K562 (cell line): ENCODE measurements at regions not wholly inside any gene's neighbourhood (a gene's known extent, or its start where the extent isn't known, plus 50 kb on each side); places are given as distances from the start of the nearest gene placed in this dataset.

Experiments used
- ATAC-seq: fragments of 200-7000 bp; cut with Tn5 transposase; 3 replicates; pipeline ENCODE4 v1.9.1; 2020; ENCODE audit warnings: moderate library complexity
- BruUV-seq: library from RNA; stranded (reverse); fragments of 400-500 nt; replicated peaks from 2 replicates; lab custom pipeline; 2021; lab: Mats Ljungman, UMichigan
- CTCF ChIA-PET: fragments of 300-600 bp; formaldehyde crosslinking; extraction: SDS; loops from one replicate; lab custom pipeline; 2021; ENCODE audit warnings: low intra/inter-chr PET ratio; lab: Yijun Ruan, JAX
- POLR2A ChIA-PET: fragments of 300-600, 350-650 bp; sonication (Branson Sonifier 250); formaldehyde crosslinking; extraction: SDS; loops from one replicate; lab custom pipeline; 2021; ENCODE audit warnings: antibody characterized with exemption, inconsistent platforms; lab: Yijun Ruan, JAX
- DNase-seq, 4 experiments: peaks; one replicate each; pipeline versions ENCODE4 v3.0.0 to v3.0.0-alpha.2; 2011 to 2018; ENCODE audit warnings: low spot score in 3 of 4, mixed read lengths in 3 of 4; ENCODE audit errors: extremely low read depth in 1 of 4
- FAIRE-seq: peaks from 2 replicates; lab custom pipeline; 2011; peaks lifted over from hg19 to GRCh38; lab: Jason Lieb, UNC
- H2AFZ ChIP-seq: 2 replicates; pipeline ENCODE4 v1.6.0; 2011; ENCODE audit warnings: low read depth, low read length, control low read depth, inconsistent platforms
- H3K27ac ChIP-seq: fragments of 200-600 bp; 3 replicates; pipeline ENCODE4 v1.8.0; 2011; ENCODE audit warnings: low read depth, mild to moderate bottlenecking, control low read depth, inconsistent platforms, low read length, moderate library complexity, mixed read lengths; ENCODE audit errors: extremely low read depth
- H3K27me3 ChIP-seq, 2 experiments: fragments of 300-600 bp in 1 of 2; 2 replicates in 1 of 2; 3 replicates in 1 of 2; pipeline versions ENCODE4 v1.6.0 to v1.8.0; 2011; ENCODE audit warnings: inconsistent platforms in 2 of 2, low read length in 2 of 2, mild to moderate bottlenecking in 1 of 2, mixed read lengths in 1 of 2, moderate library complexity in 1 of 2; ENCODE audit not compliant: control insufficient read depth in 2 of 2, insufficient read depth in 2 of 2
- H3K36me3 ChIP-seq: fragments of 300-600 bp; 3 replicates; pipeline ENCODE4 v1.8.0; 2011; ENCODE audit warnings: mild to moderate bottlenecking, low read length, inconsistent platforms; ENCODE audit not compliant: control insufficient read depth, insufficient read depth
- H3K4me1 ChIP-seq, 2 experiments: fragments of 200-600 bp in 1 of 2; replicated peaks in 1 of 2; 2 replicates in 1 of 2; 3 replicates in 1 of 2; pipeline versions ENCODE4 v1.5.1 to v1.8.0; 2011; ENCODE audit warnings: inconsistent platforms in 2 of 2, low read length in 2 of 2, mild to moderate bottlenecking in 1 of 2, mixed read lengths in 1 of 2, moderate library complexity in 1 of 2; ENCODE audit not compliant: control insufficient read depth in 2 of 2, insufficient read depth in 2 of 2
- H3K4me2 ChIP-seq: 2 replicates; pipeline ENCODE4 v1.6.1; 2011; ENCODE audit warnings: low read length, control low read depth, inconsistent platforms, mixed read lengths; ENCODE audit not compliant: insufficient read depth
- H3K4me3 ChIP-seq: fragments of 200-600 bp; sonication (generic), shearing (Covaris generic); 2 replicates; pipeline ENCODE4 v1.5.1; 2016; ENCODE audit warnings: control low read depth, inconsistent platforms
- H3K79me2 ChIP-seq: fragments of 200-600 bp; 3 replicates; pipeline ENCODE4 v1.8.0; 2011; ENCODE audit warnings: low read length, inconsistent platforms; ENCODE audit not compliant: control insufficient read depth, insufficient read depth
- H3K9ac ChIP-seq, 2 experiments: 2 replicates each; pipeline versions ENCODE4 v1.6.0 to v1.6.1; 2011; ENCODE audit warnings: low read depth in 2 of 2, low read length in 2 of 2, control low read depth in 1 of 2, inconsistent platforms in 1 of 2, mild to moderate bottlenecking in 1 of 2, mixed read lengths in 1 of 2; ENCODE audit not compliant: insufficient read depth in 1 of 2
- H3K9me1 ChIP-seq: one replicate; pipeline ENCODE4 v1.6.0; 2011; ENCODE audit warnings: inconsistent platforms, mild to moderate bottlenecking, low read length, moderate library complexity; ENCODE audit not compliant: control insufficient read depth, insufficient read depth
- H3K9me3 ChIP-seq: replicated peaks from 2 replicates; pipeline ENCODE4 v1.5.1; 2011; ENCODE audit warnings: low read depth, low read length, inconsistent platforms; ENCODE audit not compliant: control insufficient read depth, insufficient read depth
- H4K20me1 ChIP-seq: replicated peaks from 2 replicates; pipeline ENCODE4 v1.6.1; 2011; ENCODE audit warnings: low read length, inconsistent platforms, mixed read lengths; ENCODE audit not compliant: control insufficient read depth, insufficient read depth
- CBFA2T3 ChIP-seq: fragments of 450-650 bp; IDR thresholded peaks from 2 replicates; pipeline ENCODE4 v1.6.1; 2017
- CBX1 ChIP-seq: sonication (generic); IDR thresholded peaks from 2 replicates; pipeline ENCODE4 v1.6.1; 2016; ENCODE audit warnings: antibody characterized with exemption, low read depth, mild to moderate bottlenecking
- GABPB1 ChIP-seq: sonication (generic); formaldehyde crosslinking; IDR thresholded peaks from 2 replicates; pipeline ENCODE4 v1.8.0; 2022; ENCODE audit warnings: mild to moderate bottlenecking, missing genetic modification reagents
- HNRNPK ChIP-seq: fragments of 200-400 bp; formaldehyde crosslinking; IDR thresholded peaks from one replicate; pipeline ENCODE4 v1.6.1; 2018; ENCODE audit warnings: mild to moderate bottlenecking, low read depth, low read length; ENCODE audit not compliant: poor library complexity, severe bottlenecking
- IRF2 ChIP-seq: sonication (generic); formaldehyde crosslinking; IDR thresholded peaks from 2 replicates; pipeline ENCODE4 v1.8.1; 2022; ENCODE audit warnings: mild to moderate bottlenecking, missing genetic modification reagents
- KHSRP ChIP-seq: fragments of 450-650 bp; IDR thresholded peaks from 2 replicates; pipeline ENCODE4 v1.6.1; 2017
- LEF1 ChIP-seq: fragments of 450-650 bp; IDR thresholded peaks from 2 replicates; pipeline ENCODE4 v1.6.1; 2016; ENCODE audit warnings: mild to moderate bottlenecking
- NFYB ChIP-seq: IDR thresholded peaks from 2 replicates; pipeline ENCODE4 v1.6.1; 2011; ENCODE audit warnings: mild to moderate bottlenecking, moderate library complexity; ENCODE audit not compliant: insufficient read length; ENCODE audit errors: extremely low read depth
- POLR2AphosphoS5 ChIP-seq: IDR thresholded peaks from 2 replicates; pipeline ENCODE4 v1.6.1; 2011; ENCODE audit warnings: mild to moderate bottlenecking, low read depth, low read length, moderate library complexity; ENCODE audit not compliant: control insufficient read depth, insufficient read depth
- SRF ChIP-seq, 2 experiments: fragments of 250-450, 450-650 bp in 1 of 2; sonication (Bioruptor Pico) in 1 of 2; sonication (generic) in 1 of 2; formaldehyde crosslinking; IDR thresholded peaks; 2 replicates each; pipeline versions ENCODE4 v1.5.0 to v1.5.1; 2020 to 2022; ENCODE audit warnings: mild to moderate bottlenecking in 1 of 2, missing genetic modification reagents in 1 of 2
- ZBTB1 ChIP-seq: sonication (generic); formaldehyde crosslinking; IDR thresholded peaks from 2 replicates; pipeline ENCODE4 v1.8.1; 2023; ENCODE audit warnings: missing genetic modification reagents, low read depth, mild to moderate bottlenecking, borderline replicate concordance
- ZNF436 ChIP-seq: fragments of 250-450, 450-650 bp; sonication (Bioruptor Pico); formaldehyde crosslinking; IDR thresholded peaks from 2 replicates; pipeline ENCODE4 v1.7.0; 2020; ENCODE audit warnings: mild to moderate bottlenecking
- ZNF583 ChIP-seq: fragments of 250-450 bp; sonication (Bioruptor Pico); IDR thresholded peaks from 2 replicates; pipeline ENCODE4 v1.4.0; 2020
- ZNF696 ChIP-seq: fragments of 250-450 bp; sonication (Bioruptor Pico); conservative IDR thresholded peaks from 2 replicates; pipeline ENCODE4 v1.4.0; 2020; ENCODE audit warnings: mild to moderate bottlenecking, moderate library complexity
- ZZZ3 ChIP-seq: fragments of 450-650 bp; IDR thresholded peaks from 2 replicates; pipeline ENCODE4 v1.6.1; 2016; ENCODE audit warnings: antibody characterized with exemption, mild to moderate bottlenecking, moderate library complexity
- WGBS: fragments of 100-300 bp; shearing (Covaris generic); methylation state at CpG from one replicate; pipeline ENCODE4 v1.1.6; 2016; ENCODE audit warnings: low coverage, mixed read lengths; ENCODE audit not compliant: insufficient coverage; ENCODE audit errors: missing lambda C conversion rate; 5-methylcytosine and 5-hydroxymethylcytosine counted together
- in situ Hi-C: fragments of 300-500 bp; cut with MboI; formaldehyde crosslinking; loops from 4 replicates; pipeline ENCODE4 v1.15.0; 2018; ENCODE audit warnings: inconsistent platforms, mixed read lengths
- intact Hi-C: fragments of 100-400 bp; cut with micrococcal nuclease; formaldehyde crosslinking; loops from 2 replicates; pipeline ENCODE4 v1.14.2; 2022
- TF ChIP-seq, protein P1 (sequence below), 2 experiments: fragments of 200-800 bp in 1 of 2; sonication (Bioruptor generic) in 1 of 2; sonication (generic) in 1 of 2; formaldehyde crosslinking in 1 of 2; IDR thresholded peaks in 1 of 2; conservative IDR thresholded peaks in 1 of 2; 2 replicates each; pipeline versions ENCODE4 v1.5.0 to v1.6.1; 2016 to 2020; ENCODE audit warnings: missing compliant biosample characterization in 1 of 2, missing genetic modification characterization in 1 of 2, missing genetic modification reagents in 1 of 2
- TF ChIP-seq, protein P2 (sequence below): sonication (generic); formaldehyde crosslinking; IDR thresholded peaks from 2 replicates; pipeline ENCODE4 v1.8.1; 2023; ENCODE audit warnings: missing genetic modification reagents, mild to moderate bottlenecking, borderline replicate concordance
- TF ChIP-seq, protein P3 (sequence below), 2 experiments: fragments of 250-450 bp in 1 of 2; fragments of 450-650 bp in 1 of 2; sonication (Bioruptor Pico) in 1 of 2; IDR thresholded peaks; 2 replicates each; pipeline versions ENCODE4 v1.6.1 to v1.8.0; 2016 to 2021; ENCODE audit warnings: mild to moderate bottlenecking in 2 of 2, moderate library complexity in 2 of 2, missing compliant biosample characterization in 1 of 2, missing genetic modification characterization in 1 of 2

DNA sequence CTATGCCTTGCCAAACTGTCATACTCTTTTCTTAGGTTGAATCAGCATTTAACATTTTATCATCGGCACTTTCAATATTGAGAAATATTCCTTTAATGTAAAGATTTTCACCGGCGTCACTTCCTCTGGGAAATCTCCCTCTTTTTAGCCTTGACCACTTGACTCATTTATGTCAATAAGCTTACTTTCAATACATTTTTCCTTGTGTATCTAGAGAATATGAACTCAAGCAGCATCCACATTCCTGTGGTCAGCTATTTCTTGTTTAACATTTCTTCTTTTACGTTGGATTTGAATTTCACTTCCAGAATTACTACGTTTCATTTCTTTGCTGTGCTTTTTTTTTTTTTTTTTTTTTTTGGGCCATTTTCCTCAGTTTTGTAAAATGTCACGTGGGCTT lies 271.2 kb upstream of the HTR2A start:
- H3K27me3 ChIP-seq, result no peaks in the 10 kb centered on the region
- ATAC-seq (no peak), FAIRE-seq (no peak), DNase-seq (no peak)
- H3K79me2 ChIP-seq, result no peaks in the 10 kb centered on the region
- ChIA-PET POLR2A (no interaction called here), CTCF (no interaction called here)
- in situ Hi-C loops (no loop called here), intact Hi-C loops (no loop called here)
- H3K4me1 ChIP-seq, result no peaks in the 10 kb centered on the region
- no peak overlapping the region for H3K4me3 ChIP-seq
- H3K36me3 ChIP-seq, result no peaks in the 10 kb centered on the region
- BruUV-seq, result no TSS peak
- no peak overlapping the region for H3K9ac ChIP-seq
- no peaks in the 10 kb centered on the region for H4K20me1 ChIP-seq
- no peaks in the 10 kb centered on the region for H3K9me3 ChIP-seq
- H3K4me2 ChIP-seq, result no peak overlapping the region
- no peaks in the 10 kb centered on the region for H3K9me1 ChIP-seq
- no peak overlapping the region for H2AFZ ChIP-seq
- H3K27ac ChIP-seq, result no peak overlapping the region
- WGBS, result 26% methylated on average over 4 of the region's 6 CpGs
- TF ChIP-seq ZZZ3, result no peak
- no peak for TF ChIP-seq ZBTB1 (CRISPR knock-in tag)
- no peak for TF ChIP-seq KHSRP
- TF ChIP-seq SRF (CRISPR knock-in tag; IDR thresholded peaks at IDR 0.05), result no peak
- no peak for TF ChIP-seq IRF2 (CRISPR knock-in tag)
- TF ChIP-seq POLR2AphosphoS5, result no peak
- TF ChIP-seq ZNF436, result no peak
- no peak for TF ChIP-seq CBFA2T3
- no peak for TF ChIP-seq HNRNPK
- TF ChIP-seq, protein P1, sequence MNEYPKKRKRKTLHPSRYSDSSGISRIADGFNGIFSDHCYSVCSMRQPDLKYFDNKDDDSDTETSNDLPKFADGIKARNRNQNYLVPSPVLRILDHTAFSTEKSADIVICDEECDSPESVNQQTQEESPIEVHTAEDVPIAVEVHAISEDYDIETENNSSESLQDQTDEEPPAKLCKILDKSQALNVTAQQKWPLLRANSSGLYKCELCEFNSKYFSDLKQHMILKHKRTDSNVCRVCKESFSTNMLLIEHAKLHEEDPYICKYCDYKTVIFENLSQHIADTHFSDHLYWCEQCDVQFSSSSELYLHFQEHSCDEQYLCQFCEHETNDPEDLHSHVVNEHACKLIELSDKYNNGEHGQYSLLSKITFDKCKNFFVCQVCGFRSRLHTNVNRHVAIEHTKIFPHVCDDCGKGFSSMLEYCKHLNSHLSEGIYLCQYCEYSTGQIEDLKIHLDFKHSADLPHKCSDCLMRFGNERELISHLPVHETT (CRISPR knock-in tag; conservative IDR thresholded peaks at IDR 0.05 in 1 of 2, IDR thresholded peaks at IDR 0.05 in 1 of 2), result no peak
- TF ChIP-seq ZNF583 (CRISPR knock-in tag), result no peak
- no peak for TF ChIP-seq ZNF696
- TF ChIP-seq GABPB1 (CRISPR knock-in tag), result no peak
- TF ChIP-seq LEF1, result no peak
- no peak for TF ChIP-seq CBX1
- TF ChIP-seq NFYB, result no peak
- TF ChIP-seq, protein P2, sequence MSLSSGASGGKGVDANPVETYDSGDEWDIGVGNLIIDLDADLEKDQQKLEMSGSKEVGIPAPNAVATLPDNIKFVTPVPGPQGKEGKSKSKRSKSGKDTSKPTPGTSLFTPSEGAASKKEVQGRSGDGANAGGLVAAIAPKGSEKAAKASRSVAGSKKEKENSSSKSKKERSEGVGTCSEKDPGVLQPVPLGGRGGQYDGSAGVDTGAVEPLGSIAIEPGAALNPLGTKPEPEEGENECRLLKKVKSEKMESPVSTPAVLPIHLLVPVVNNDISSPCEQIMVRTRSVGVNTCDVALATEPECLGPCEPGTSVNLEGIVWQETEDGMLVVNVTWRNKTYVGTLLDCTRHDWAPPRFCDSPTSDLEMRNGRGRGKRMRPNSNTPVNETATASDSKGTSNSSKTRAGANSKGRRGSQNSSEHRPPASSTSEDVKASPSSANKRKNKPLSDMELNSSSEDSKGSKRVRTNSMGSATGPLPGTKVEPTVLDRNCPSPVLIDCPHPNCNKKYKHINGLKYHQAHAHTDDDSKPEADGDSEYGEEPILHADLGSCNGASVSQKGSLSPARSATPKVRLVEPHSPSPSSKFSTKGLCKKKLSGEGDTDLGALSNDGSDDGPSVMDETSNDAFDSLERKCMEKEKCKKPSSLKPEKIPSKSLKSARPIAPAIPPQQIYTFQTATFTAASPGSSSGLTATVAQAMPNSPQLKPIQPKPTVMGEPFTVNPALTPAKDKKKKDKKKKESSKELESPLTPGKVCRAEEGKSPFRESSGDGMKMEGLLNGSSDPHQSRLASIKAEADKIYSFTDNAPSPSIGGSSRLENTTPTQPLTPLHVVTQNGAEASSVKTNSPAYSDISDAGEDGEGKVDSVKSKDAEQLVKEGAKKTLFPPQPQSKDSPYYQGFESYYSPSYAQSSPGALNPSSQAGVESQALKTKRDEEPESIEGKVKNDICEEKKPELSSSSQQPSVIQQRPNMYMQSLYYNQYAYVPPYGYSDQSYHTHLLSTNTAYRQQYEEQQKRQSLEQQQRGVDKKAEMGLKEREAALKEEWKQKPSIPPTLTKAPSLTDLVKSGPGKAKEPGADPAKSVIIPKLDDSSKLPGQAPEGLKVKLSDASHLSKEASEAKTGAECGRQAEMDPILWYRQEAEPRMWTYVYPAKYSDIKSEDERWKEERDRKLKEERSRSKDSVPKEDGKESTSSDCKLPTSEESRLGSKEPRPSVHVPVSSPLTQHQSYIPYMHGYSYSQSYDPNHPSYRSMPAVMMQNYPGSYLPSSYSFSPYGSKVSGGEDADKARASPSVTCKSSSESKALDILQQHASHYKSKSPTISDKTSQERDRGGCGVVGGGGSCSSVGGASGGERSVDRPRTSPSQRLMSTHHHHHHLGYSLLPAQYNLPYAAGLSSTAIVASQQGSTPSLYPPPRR (CRISPR knock-in tag), result no peak
- TF ChIP-seq, protein P3, sequence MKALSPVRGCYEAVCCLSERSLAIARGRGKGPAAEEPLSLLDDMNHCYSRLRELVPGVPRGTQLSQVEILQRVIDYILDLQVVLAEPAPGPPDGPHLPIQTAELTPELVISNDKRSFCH (CRISPR knock-in tag; IDR thresholded peaks at IDR 0.05), result no peak
- TF ChIP-seq, protein P3 (tag; IDR thresholded peaks at IDR 0.05), result no peak
